ENCODE measurements at regions not wholly inside any gene's neighbourhood (a gene's known extent, or its start where the extent isn't known, plus 50 kb on each side); places are given as distances from the start of the nearest gene placed in this dataset.
A peak's percentile ranks its signal among the peaks of the same experiment; 100 is the strongest.
"Not testable (repeated sequence)": the region's sequence is repeated elsewhere in the genome, so short reads cannot be mapped to it uniquely, and the experiment has no call there.

GRCh38 chr1:117709249-117709691 lies 103.4 kb downstream of the TENT5C start:
- no peak overlapping the region for H3K27ac ChIP-seq (ENCODE audit: low read length)
- no peak overlapping the region for H3K4me2 ChIP-seq (ENCODE audit: insufficient read depth, low read length)
- no peak overlapping the region for H3K9ac ChIP-seq (ENCODE audit: low read depth, low read length)
- H3K27me3 ChIP-seq (ENCODE audit: insufficient read depth, low read length, poor library complexity): no peaks in the 10 kb centered on the region
- no peaks in the 10 kb centered on the region for H3K4me1 ChIP-seq (ENCODE audit: insufficient read depth, low read length)
- no peak for ATAC-seq (ENCODE audit: insufficient read depth, low read depth)
- H4K20me1 ChIP-seq (ENCODE audit: insufficient read depth, low read length): no peaks in the 10 kb centered on the region
- no peak for DNase-seq
- H3K4me3 ChIP-seq (ENCODE audit: low read depth in 1 of 2, low read length in 2 of 2): no peak overlapping the region
- no peak overlapping the region for H2AFZ ChIP-seq (ENCODE audit: low read depth, low read length)
- TF ChIP-seq EZH2 (IDR thresholded peaks at IDR 0.05; ENCODE audit: borderline replicate concordance, low read depth, low read length, severe bottlenecking): no peak
- H3K36me3 ChIP-seq (ENCODE audit: insufficient read depth, low read length): no peaks in the 10 kb centered on the region
- no peaks in the 10 kb centered on the region for H3K9me3 ChIP-seq (ENCODE audit: insufficient read depth, low read length, severe bottlenecking)
- H3K79me2 ChIP-seq (ENCODE audit: insufficient read depth, low read length): no peaks in the 10 kb centered on the region

- Histone ChIP-seq H3K4me2 (ENCODE audit: insufficient read depth, low read length) (no peak overlapping the region), H2AFZ (ENCODE audit: low read depth, low read length) (no peak overlapping the region), H3K9me3 (ENCODE audit: insufficient read depth, low read length, severe bottlenecking) (no peaks in the 10 kb centered on the region), H3K4me3 (ENCODE audit: low read depth in 1 of 2, low read length in 2 of 2) (no peak overlapping the region), H4K20me1 (ENCODE audit: insufficient read depth, low read length) (no peaks in the 10 kb centered on the region), H3K79me2 (ENCODE audit: insufficient read depth, low read length) (no peaks in the 10 kb centered on the region), H3K9ac (ENCODE audit: low read depth, low read length) (no peak overlapping the region), H3K27me3 (ENCODE audit: insufficient read depth, low read length, poor library complexity) (no peaks in the 10 kb centered on the region), H3K4me1 (ENCODE audit: insufficient read depth, low read length) (no peaks in the 10 kb centered on the region), H3K27ac (ENCODE audit: low read length) (no peak overlapping the region), H3K36me3 (ENCODE audit: insufficient read depth, low read length) (no peaks in the 10 kb centered on the region)
- peak; percentile 86 for ATAC-seq (ENCODE audit: insufficient read depth, low read depth)
- peak; percentile 52 for DNase-seq
- TF ChIP-seq CTCF (IDR thresholded peaks at IDR 0.05; ENCODE audit: borderline replicate concordance, extremely low read depth, low read length, poor library complexity, severe bottlenecking): peak; percentile 68
- TF ChIP-seq EZH2 (IDR thresholded peaks at IDR 0.05; ENCODE audit: borderline replicate concordance, low read depth, low read length, severe bottlenecking): no peak
Measured at GRCh38 chr1:117710710-117711109, 104.9 kb downstream of the TENT5C start.

GRCh38 chr1:117712621-117713020 lies 106.8 kb downstream of the TENT5C start:
- no peak for ATAC-seq (ENCODE audit: insufficient read depth, low read depth)
- Histone ChIP-seq H2AFZ (ENCODE audit: low read depth, low read length) (no peak overlapping the region), H3K79me2 (ENCODE audit: insufficient read depth, low read length) (no peaks in the 10 kb centered on the region), H3K27me3 (ENCODE audit: insufficient read depth, low read length, poor library complexity) (no peaks in the 10 kb centered on the region), H3K4me1 (ENCODE audit: insufficient read depth, low read length) (no peaks in the 10 kb centered on the region), H3K27ac (ENCODE audit: low read length) (no peak overlapping the region), H3K9ac (ENCODE audit: low read depth, low read length) (no peak overlapping the region), H3K36me3 (ENCODE audit: insufficient read depth, low read length) (no peaks in the 10 kb centered on the region), H4K20me1 (ENCODE audit: insufficient read depth, low read length) (no peaks in the 10 kb centered on the region), H3K4me2 (ENCODE audit: insufficient read depth, low read length) (no peak overlapping the region), H3K9me3 (ENCODE audit: insufficient read depth, low read length, severe bottlenecking) (no peaks in the 10 kb centered on the region), H3K4me3 (ENCODE audit: low read depth in 1 of 2, low read length in 2 of 2) (no peak overlapping the region)
- no peak for TF ChIP-seq CTCF (IDR thresholded peaks at IDR 0.05; ENCODE audit: borderline replicate concordance, extremely low read depth, low read length, poor library complexity, severe bottlenecking)
- no peak for TF ChIP-seq EZH2 (IDR thresholded peaks at IDR 0.05; ENCODE audit: borderline replicate concordance, low read depth, low read length, severe bottlenecking)
- no peak for DNase-seq

GRCh38 chr1:117714546-117714945 lies 108.7 kb downstream of the TENT5C start:
- Histone ChIP-seq H3K4me2 (ENCODE audit: insufficient read depth, low read length) (no peak overlapping the region), H3K9me3 (ENCODE audit: insufficient read depth, low read length, severe bottlenecking) (peaks cover 5% of the 10 kb centered on the region), H3K79me2 (ENCODE audit: insufficient read depth, low read length) (no peaks in the 10 kb centered on the region), H3K4me3 (ENCODE audit: low read depth in 1 of 2, low read length in 2 of 2) (no peak overlapping the region), H2AFZ (ENCODE audit: low read depth, low read length) (no peak overlapping the region), H3K27ac (ENCODE audit: low read length) (no peak overlapping the region), H3K36me3 (ENCODE audit: insufficient read depth, low read length) (no peaks in the 10 kb centered on the region), H3K4me1 (ENCODE audit: insufficient read depth, low read length) (peaks cover 10% of the 10 kb centered on the region), H3K27me3 (ENCODE audit: insufficient read depth, low read length, poor library complexity) (no peaks in the 10 kb centered on the region), H3K9ac (ENCODE audit: low read depth, low read length) (no peak overlapping the region), H4K20me1 (ENCODE audit: insufficient read depth, low read length) (no peaks in the 10 kb centered on the region)
- DNase-seq: no peak
- no peak for ATAC-seq (ENCODE audit: insufficient read depth, low read depth)
- TF ChIP-seq EZH2 (IDR thresholded peaks at IDR 0.05; ENCODE audit: borderline replicate concordance, low read depth, low read length, severe bottlenecking) (no peak), CTCF (IDR thresholded peaks at IDR 0.05; ENCODE audit: borderline replicate concordance, extremely low read depth, low read length, poor library complexity, severe bottlenecking) (no peak)

- H3K4me1 ChIP-seq (ENCODE audit: insufficient read depth, low read length): peaks cover 13% of the 10 kb centered on the region
- H2AFZ ChIP-seq (ENCODE audit: low read depth, low read length); DNase-seq; ATAC-seq (ENCODE audit: insufficient read depth, low read depth); H3K36me3 ChIP-seq (ENCODE audit: insufficient read depth, low read length); H4K20me1 ChIP-seq (ENCODE audit: insufficient read depth, low read length); H3K27ac ChIP-seq (ENCODE audit: low read length); H3K4me3 ChIP-seq (ENCODE audit: low read depth in 1 of 2, low read length in 2 of 2); H3K9ac ChIP-seq (ENCODE audit: low read depth, low read length); H3K4me2 ChIP-seq (ENCODE audit: insufficient read depth, low read length); H3K79me2 ChIP-seq (ENCODE audit: insufficient read depth, low read length); H3K27me3 ChIP-seq (ENCODE audit: insufficient read depth, low read length, poor library complexity): not testable (repeated sequence)
- H3K9me3 ChIP-seq (ENCODE audit: insufficient read depth, low read length, severe bottlenecking): peaks cover 10% of the 10 kb centered on the region
Measured at GRCh38 chr1:117716030-117716429, 110.2 kb downstream of the TENT5C start.

GRCh38 chr1:117717980-117718379 lies 112.1 kb downstream of the TENT5C start:
- not testable (repeated sequence) for H3K27ac ChIP-seq (ENCODE audit: low read length); H3K79me2 ChIP-seq (ENCODE audit: insufficient read depth, low read length); H4K20me1 ChIP-seq (ENCODE audit: insufficient read depth, low read length); H3K27me3 ChIP-seq (ENCODE audit: insufficient read depth, low read length, poor library complexity); H3K36me3 ChIP-seq (ENCODE audit: insufficient read depth, low read length); DNase-seq; H3K9ac ChIP-seq (ENCODE audit: low read depth, low read length); H3K4me3 ChIP-seq (ENCODE audit: low read depth in 1 of 2, low read length in 2 of 2); ATAC-seq (ENCODE audit: insufficient read depth, low read depth); H2AFZ ChIP-seq (ENCODE audit: low read depth, low read length); H3K4me2 ChIP-seq (ENCODE audit: insufficient read depth, low read length)
- Histone ChIP-seq H3K4me1 (ENCODE audit: insufficient read depth, low read length) (peaks cover 13% of the 10 kb centered on the region), H3K9me3 (ENCODE audit: insufficient read depth, low read length, severe bottlenecking) (peaks cover 10% of the 10 kb centered on the region)

Data from DND-41 (cell line).